ENCODE measurements at regions not wholly inside any gene's neighbourhood (a gene's known extent, or its start where the extent isn't known, plus 50 kb on each side); places are given as distances from the start of the nearest gene placed in this dataset.

GRCh38 chr4:153988492-153989363 lies 199.8 kb upstream of the SFRP2 start:
- DNase-seq (ENCODE audit: low read depth in 2 of 2) = no peak

GRCh38 chr4:153987291-153987690 lies 198.4 kb upstream of the SFRP2 start:
- no peak for DNase-seq (ENCODE audit: low read depth in 2 of 2)

DNA sequence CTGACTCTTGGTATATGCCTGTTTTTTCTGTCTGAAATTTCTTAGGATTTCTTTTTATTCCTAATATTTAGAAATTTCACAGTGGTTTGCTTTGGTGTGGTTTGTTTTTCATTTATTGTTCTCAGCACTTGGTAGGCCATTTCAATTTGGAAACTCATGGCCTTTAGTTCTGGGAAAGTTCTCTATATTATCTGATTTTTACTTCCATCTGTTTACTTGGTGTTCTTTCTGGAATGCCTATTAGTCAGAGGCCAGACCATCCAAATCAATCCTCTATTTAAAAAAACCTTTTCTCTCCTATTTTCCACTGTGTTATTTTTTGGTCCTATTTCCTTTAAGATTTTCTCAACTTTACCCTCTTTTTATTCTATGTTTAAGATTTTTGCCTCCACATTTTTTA lies 188.1 kb upstream of the SFRP2 start:
- no peak for DNase-seq (ENCODE audit: low read depth in 2 of 2)

DNA sequence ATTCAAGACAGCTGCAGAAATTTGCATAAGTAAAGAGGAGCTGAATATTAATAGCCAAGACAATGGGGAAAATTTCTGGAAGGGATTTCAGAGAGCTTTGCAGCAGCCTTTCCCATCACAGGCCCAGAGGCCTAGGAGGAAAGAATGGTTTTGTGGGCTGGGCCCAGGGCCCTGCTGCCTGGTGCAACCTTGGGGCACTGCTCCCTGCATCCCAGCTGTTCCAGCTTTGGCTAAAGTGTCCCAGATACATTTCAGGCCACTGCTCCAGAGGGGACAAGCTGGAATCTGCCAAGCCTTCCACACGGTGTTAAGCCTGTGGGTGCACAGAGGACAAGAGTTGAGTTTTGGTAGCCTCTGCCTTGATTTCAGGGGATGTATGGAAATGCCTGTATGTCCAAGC lies 185.6 kb upstream of the SFRP2 start:
- DNase-seq (ENCODE audit: low read depth in 2 of 2) = no peak

- DNase-seq (ENCODE audit: low read depth in 2 of 2) = no peak
Observed at GRCh38 chr4:153973942-153974341, 185.1 kb upstream of the SFRP2 start.

- DNase-seq (ENCODE audit: low read depth in 2 of 2) = no peak
Observed at GRCh38 chr4:153971899-153972298, 183.0 kb upstream of the SFRP2 start.

- no peak for DNase-seq (ENCODE audit: low read depth in 2 of 2)
Observed at GRCh38 chr4:153970169-153970568, 181.3 kb upstream of the SFRP2 start.

- DNase-seq (ENCODE audit: low read depth in 2 of 2) = no peak
Observed at GRCh38 chr4:153969542-153969941, 180.7 kb upstream of the SFRP2 start.

DNA sequence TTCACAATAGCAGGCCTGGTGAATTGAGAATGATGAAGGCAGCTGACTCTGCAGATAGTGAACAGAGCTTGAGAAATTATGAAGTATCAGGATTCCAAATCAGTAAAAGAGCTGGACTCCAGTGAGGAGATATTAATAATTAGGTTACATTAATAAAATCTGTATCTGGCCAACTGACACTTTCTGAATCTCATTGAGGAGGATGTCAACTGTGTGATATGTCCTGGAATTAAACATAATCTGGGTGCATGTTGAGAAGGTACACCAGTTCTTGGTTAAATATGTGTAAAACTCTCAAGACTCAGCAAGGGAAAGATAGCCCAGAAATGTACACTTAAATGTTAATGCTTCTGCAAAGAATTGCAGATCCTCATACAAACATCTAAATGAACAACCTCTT lies 177.8 kb upstream of the SFRP2 start:
- DNase-seq (ENCODE audit: low read depth in 2 of 2) = no peak

DNA sequence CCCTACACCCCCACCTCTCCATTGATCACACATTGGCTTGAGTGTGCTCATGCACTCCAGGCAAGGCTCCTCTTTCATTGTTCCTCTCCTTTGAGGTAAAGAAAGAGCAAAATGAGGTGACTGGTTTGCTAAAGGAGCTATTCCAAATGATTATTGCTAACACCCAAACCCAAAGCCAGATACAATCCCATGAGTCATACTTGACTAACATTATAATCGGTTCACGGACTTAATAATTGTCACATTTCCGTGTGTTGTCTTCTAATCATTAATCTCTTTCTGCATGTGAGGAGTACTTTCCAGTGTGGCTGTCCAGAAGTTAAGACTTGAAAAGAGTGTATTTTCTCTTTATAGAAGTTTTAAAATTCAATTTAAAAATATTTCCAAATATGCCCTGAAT lies 174.3 kb upstream of the SFRP2 start:
- no peak for DNase-seq (ENCODE audit: low read depth in 2 of 2)

DNA sequence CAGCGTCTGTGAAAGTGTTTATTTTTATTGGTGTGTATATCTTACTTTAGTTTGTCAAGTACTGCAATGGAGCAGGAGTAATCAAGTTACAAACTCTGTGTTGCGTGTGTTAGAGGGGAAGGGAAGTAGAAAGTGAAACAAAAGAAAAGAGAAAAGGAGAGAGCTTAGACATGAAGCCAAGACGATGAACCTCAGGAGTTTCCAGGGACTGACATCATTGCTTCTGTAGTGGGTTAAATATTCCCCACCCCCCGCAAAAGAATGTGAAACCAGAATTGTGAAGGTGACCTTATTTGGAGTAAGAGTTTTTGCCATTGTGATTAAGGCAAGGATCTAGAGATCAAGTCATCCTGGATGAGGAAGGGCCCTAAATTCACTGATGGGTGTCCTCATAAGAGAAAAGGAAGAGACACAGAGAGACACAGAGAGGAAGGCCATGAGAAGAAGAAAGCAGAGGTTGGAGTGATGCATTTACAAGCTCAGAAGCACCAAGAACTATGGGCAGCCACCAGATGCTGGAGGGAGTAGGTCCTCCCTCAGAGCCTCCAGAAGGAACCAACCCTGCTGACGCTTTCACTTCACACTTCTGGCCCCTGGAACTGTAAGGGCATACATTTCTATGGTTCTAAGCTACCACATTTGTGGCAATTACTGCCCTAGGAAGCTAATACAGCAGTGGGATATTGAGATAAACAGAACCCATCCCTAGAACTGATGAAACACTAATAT lies 173.6 kb upstream of the SFRP2 start:
- no peak for DNase-seq (ENCODE audit: low read depth in 2 of 2)

DNA sequence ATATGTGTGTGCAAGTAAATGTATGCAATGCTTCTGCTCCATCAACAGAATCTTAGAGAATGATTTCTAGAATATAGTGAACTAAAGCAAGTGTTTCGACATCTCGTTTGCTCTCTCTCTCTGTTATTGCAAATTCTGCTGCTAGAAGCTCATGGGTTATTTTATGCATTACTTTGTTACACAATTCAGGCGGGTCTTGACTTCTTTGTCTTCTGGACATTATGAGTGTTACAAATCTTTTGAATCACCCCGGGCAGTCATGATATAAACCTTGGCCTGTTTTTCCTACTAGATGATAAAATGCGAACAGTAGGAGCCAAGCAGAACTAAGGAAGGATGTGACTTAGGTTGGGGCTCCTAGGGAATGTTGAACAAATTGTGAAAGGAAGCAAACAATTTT lies 166.4 kb upstream of the SFRP2 start:
- no peak for DNase-seq (ENCODE audit: low read depth in 2 of 2)

DNA sequence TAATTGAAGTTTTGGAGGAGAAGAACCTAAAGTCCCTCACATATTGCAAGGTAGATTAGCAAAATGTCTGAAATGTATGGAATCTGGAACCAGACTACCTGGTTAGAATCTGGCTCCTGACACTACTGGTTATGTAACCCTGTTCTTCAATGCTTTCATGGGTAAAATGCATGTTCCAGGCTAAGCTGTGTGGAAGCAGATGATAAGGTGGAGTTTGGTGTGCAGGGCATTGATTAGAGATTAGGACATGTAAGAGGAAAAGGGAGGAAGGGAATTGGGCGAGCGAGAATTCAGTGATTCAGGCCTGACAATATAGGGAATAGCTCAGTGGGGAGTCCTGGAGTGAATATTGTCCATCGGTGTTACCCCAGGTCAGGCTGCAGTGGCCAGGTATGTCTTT lies 165.8 kb upstream of the SFRP2 start:
- DNase-seq (ENCODE audit: low read depth in 2 of 2) = no peak

DNA sequence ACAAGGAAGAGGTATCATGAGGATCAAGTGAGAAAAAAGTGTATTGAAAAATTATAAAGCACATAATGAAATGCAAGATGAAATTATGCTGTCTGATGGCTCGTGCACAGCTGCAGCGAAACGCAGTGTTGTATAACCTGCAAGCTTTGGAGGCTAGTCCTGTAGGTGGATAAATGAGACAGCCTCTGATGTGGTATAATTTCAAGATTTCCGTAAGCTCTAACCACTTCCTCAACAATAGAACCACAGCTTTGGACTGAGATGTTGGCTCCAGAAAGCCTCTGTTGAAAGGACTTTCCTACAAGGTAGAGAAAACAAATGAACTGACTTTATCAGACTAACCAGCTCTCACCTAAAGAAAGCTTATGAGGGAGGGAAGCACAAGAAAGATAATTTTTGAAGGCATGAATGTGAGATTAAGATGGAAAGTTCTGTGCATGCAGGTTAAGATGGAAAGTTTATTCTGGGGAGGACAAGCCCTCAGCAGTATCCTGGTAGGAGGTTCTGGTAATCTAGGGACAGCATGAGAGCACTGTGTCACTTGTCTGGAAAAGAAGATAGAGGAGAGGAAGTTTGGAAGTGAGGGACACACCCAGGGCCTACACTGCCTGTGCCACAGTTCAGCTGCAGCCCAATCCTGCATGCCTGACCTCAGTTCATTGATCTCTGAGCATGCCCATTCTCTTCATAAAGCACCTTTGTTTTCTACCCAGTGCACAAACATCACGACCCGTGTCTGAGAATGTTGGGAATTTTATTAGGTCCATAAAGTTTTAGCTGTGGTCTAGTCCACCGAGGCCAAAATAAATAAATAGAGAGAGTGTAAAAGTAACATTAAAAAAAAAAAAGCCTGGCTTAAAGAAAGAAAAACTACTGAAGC lies 161.5 kb upstream of the SFRP2 start:
- DNase-seq (ENCODE audit: low read depth in 2 of 2) = no peak

GRCh38 chr4:153948041-153948440 lies 159.2 kb upstream of the SFRP2 start:
- no peak for DNase-seq (ENCODE audit: low read depth in 2 of 2)

DNA sequence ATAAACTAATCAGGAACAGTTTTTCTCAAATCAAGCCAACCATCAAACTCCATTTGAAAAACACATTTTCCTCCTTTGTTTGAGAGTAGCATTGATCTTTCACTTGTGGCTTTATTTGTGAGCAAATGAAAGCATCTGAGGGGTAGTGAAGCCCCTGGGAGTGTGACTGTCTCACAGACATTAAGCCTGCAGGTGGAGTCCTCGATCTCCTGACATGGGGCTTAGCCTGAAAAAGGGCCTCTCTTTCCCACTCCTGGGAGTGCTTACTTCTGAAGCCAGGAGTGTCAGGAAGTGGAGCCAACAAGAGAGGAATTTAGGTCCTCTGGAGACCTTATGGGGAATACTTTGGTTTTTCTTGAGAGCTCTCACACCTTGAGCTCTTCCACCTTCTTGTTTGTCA lies 158.2 kb upstream of the SFRP2 start:
- DNase-seq (ENCODE audit: low read depth in 2 of 2) = no peak

DNA sequence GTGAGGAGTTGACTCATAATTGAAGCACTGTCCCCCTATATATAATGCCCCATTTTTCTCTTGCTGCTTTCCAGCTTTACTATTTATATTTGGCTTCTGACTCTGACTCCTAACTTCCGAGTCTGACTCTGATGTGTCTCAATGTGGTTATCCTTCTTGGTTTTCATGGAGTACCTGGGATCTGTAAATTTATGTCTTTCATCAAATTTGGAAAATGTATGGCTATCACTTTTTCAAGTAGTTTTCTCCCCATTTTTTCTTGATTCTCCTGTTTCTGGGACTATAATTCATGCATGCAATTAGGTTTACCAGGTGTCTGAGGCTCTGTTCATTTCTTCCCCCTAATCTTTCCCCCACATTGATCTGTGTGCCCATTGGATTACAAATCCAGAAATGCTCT lies 156.8 kb upstream of the SFRP2 start:
- no peak for DNase-seq (ENCODE audit: low read depth in 2 of 2)

GRCh38 chr4:153943738-153944415 lies 155.0 kb upstream of the SFRP2 start:
- no peak for DNase-seq (ENCODE audit: low read depth in 2 of 2)

GRCh38 chr4:153940916-153941315 lies 152.0 kb upstream of the SFRP2 start:
- DNase-seq (ENCODE audit: low read depth in 2 of 2) = no peak

DNA sequence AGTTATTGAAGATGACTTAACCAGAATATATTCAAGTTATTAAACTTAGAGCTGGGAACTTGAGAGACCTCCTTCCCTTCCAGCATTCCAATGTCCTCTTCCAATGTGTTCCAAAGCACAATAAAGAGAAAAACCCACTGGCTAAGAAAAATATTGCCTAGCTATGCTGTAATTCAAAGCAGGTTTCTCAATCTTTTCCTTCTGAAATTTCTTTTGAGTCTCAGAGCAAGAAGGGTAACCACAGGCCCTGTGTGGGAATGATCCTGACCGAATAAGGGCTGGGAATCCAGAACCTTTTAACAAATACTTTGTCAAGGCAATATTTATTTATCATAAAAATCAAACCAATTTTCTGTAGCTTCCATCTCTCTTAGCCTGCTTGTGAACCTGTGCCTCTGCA lies 150.7 kb upstream of the SFRP2 start:
- DNase-seq (ENCODE audit: low read depth in 2 of 2) = no peak

GRCh38 chr4:153938994-153939393 lies 150.1 kb upstream of the SFRP2 start:
- no peak for DNase-seq (ENCODE audit: low read depth in 2 of 2)

DNA sequence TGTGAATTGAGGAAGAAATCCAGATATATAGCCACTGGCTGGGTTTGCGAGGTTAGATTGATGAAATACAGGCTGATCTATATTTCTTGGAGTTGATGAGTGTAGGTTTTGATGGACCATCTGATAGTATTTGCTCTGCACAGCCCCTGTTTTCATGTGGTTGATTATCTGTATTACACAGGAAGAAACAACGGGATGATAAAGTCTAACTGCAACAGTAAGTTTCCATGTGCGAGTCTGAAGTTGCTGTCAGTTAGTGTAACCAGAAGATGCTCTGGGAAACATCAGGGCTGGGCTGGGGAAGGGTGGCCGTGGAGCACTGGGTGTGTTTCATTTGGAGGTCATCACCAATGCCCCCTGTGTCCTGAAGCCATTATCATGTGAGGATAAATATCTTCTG lies 148.4 kb upstream of the SFRP2 start:
- no peak for DNase-seq (ENCODE audit: low read depth in 2 of 2)
